KG1 (cell line): ENCODE measurements at regions not wholly inside any gene's neighbourhood (a gene's known extent, or its start where the extent isn't known, plus 50 kb on each side); places are given as distances from the start of the nearest gene placed in this dataset.
"Not testable (repeated sequence)": the region's sequence is repeated elsewhere in the genome, so short reads cannot be mapped to it uniquely, and the experiment has no call there.

ENCODE experiments used
- DNase-seq: peaks from one replicate; lab custom pipeline; 2025; lab: John Stamatoyannopoulos, UW

- no peak for DNase-seq
Measured at GRCh38 chr1:191671236-191671635, 487.0 kb upstream of the RGS18 start.

DNA sequence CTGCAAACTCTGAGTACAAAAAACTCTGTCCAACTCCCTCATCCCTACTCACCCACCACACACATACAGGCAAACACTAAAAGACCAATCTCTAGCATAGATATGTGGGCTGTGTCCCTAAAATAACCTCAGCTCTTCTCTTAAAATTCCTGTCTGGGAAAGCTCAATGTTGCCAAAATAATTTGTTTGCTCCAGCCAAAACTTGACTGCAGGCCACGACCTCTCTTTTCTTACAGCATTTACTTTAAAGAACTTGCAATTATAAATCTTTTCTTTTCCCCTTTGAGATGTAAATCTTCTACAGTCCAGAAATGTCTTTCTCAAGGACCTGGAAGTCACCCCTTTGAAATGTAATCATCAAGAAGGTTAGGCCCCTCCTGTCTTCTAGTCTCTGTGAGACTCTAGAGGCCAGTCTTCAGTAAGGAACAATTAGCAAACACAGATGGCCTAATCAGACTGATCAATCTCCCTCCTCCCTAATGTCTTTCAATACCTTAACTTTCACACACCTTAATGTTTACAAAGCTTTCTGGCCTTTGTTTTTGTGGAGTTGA lies 483.6 kb upstream of the RGS18 start:
- no peak for DNase-seq

- no peak for DNase-seq
Measured at GRCh38 chr1:191675856-191676783, 482.1 kb upstream of the RGS18 start.

GRCh38 chr1:191685669-191686068 lies 472.6 kb upstream of the RGS18 start:
- no peak for DNase-seq

GRCh38 chr1:191687721-191688120 lies 470.5 kb upstream of the RGS18 start:
- DNase-seq: no peak

DNA sequence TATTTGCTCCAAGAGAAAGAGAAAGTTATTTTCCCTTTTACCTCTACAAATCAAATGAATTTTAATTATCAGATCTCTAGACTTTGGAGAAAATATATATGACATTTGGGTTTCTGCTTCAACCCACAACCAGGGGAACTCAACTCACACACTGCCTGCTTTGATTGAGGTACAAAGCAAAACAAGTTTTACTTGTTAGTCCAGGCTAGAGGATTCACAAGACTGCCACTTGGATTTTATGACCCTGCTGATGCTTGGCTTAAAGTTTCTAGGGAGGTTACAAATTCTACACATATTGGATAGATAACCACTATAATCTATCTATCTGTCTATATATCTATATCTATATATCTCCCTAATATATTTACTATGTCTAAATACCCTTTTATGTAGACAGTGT lies 467.3 kb upstream of the RGS18 start:
- no peak for DNase-seq

DNA sequence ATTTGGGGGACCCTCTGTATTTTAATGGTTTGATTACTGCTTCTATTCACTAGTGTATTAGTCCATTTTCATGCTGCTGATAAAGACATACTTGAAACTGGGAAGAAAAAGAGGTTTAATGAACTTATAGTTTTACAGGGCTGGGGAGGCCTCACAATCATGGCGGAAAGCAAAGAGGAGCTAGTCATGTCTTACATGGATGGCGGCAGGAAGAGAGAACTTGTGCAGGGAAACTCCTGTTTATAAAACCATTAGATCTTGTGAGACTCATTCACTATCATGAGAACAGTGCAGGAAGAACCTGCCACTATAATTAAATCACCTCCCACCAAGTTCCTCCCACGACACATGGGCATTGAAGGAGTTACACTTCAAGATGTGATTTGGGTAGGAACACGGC lies 464.5 kb upstream of the RGS18 start:
- DNase-seq: no peak

- no peak for DNase-seq
Measured at GRCh38 chr1:191695865-191696264, 462.4 kb upstream of the RGS18 start.

DNA sequence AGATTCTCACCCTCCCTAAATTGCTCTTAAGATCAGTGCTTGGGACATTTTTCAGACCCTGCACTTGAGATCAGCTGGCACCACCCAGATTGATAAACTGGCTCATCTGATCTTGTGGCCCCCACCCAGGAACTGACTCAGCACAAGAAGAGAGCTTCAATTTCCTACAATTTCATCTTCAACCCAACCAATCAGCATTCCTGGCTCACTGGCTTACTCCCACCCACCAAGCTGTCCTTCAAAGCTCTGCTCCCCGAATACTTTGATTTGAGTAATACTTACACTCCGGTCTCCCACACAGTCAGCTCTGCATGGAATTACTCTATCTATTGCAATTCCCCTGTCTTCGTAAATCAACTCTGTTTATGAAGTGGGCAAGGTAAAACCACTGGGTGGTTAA lies 461.9 kb upstream of the RGS18 start:
- no peak for DNase-seq

GRCh38 chr1:191697556-191697955 lies 460.7 kb upstream of the RGS18 start:
- DNase-seq: no peak

GRCh38 chr1:191698246-191698645 lies 460.0 kb upstream of the RGS18 start:
- DNase-seq: no peak

DNA sequence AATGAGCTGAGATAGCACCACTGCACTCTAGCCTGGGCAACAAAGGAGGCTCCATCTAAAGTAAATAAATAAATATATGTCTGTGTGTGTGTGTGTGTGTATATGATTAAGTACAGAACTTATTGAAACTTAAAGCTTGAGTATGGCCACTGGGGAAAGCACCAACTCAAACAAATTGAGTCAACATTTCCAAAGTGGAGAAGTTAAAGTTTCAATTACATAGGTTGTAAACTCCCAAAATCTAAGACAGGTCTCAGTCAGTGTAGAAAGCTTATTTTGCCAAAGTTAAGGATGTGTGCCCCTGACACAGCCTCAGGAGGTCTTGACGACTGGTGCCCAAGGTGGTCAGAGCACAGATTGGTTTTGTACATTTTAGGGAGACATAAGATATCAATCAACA lies 458.9 kb upstream of the RGS18 start:
- no peak for DNase-seq

DNA sequence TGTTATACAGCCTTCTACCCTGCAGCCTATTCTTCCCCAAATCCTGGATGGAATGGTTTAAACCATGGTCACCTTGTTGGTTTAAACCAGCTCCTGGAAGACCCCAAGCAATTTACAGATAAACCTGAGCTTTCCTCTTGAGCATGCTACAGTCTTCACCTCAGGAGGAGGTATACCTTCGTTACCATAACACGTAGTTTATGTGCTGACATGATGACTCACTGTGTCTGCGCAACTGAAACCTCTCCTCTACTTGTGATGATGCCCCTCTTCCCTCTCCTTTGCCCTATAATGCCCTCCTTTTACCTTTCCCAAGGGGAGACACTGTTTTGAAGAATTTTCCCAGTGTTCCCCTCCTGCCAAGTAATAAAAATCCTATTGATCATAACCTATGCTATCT lies 457.3 kb upstream of the RGS18 start:
- DNase-seq: no peak

DNA sequence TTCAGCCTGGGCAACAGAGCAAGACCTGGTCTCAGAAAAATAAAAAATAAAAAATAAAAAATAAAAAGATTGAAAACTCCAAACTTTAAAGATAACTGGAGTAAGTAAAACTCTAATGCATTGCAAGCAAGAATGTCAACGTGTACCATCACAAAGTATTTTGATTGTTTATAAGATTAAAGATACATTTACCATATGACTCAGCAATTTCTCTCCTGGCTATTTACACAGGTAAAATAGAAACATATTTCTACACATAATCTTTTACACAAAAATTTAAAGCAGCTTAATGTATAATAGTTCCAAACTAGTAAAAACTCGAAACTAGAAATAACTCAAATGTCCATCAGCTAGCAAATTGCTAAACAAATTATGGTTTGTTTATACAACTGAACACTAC lies 456.1 kb upstream of the RGS18 start:
- no peak for DNase-seq

GRCh38 chr1:191707288-191707687 lies 451.0 kb upstream of the RGS18 start:
- no peak for DNase-seq

DNA sequence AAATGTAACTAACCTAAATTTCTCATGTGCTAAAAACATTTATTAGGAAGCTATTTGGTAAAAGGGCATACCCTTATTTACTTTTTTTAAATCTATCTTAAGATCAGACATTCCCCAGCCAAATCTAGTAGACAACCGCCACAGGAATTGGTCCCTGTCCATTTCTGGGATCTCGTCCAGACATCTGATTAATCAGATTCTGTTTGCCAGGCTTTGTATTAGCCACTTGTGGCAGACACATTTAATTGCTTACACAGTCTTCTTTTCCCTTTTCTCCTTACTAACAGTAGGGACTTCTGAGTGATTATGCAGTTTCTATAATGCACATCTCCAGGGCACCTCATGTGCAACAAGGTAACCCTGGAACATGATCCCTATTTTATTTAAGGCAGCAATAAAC lies 449.0 kb upstream of the RGS18 start:
- DNase-seq: no peak

DNA sequence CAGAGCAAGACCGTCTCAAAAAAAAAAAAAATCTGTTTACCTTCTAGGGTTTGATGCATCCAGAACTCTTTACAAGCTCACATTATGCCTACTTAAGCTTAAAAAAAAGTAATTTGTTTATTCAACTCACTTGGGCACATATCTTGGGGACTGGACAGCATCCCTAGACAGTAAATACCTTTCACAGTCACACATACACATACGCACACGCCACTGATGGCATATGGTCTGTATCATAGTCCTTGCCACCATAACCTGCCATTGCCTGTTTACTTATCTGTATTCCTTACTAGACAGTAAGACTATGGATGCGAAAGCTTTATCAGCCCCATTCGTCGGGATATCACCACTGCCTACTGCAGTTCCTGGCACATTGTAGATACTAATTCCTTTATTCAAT lies 446.3 kb upstream of the RGS18 start:
- no peak for DNase-seq

GRCh38 chr1:191714845-191715244 lies 443.4 kb upstream of the RGS18 start:
- no peak for DNase-seq

DNA sequence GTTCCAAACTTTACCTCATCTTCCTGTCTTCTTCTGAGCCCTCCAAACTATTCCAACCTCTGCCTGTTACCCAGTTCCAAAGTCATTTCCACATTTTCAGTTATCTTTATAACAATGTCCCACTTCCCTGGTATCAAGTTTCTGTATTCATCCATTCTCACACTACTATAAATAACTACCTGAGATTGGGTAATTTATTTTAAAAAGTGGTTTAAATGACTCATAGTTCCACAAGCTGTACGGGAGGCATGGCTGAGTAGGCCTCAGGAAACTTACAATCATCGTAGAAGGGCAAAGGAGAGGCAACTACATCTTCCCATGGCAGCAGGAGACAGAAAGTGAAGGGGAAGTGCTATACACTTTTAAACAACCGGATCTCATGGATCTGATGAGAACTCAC lies 428.5 kb upstream of the RGS18 start:
- DNase-seq: no peak

- not testable (repeated sequence) for DNase-seq
Measured at GRCh38 chr1:191731608-191732302, 426.5 kb upstream of the RGS18 start.

GRCh38 chr1:191734321-191734720 lies 423.9 kb upstream of the RGS18 start:
- no peak for DNase-seq

DNA sequence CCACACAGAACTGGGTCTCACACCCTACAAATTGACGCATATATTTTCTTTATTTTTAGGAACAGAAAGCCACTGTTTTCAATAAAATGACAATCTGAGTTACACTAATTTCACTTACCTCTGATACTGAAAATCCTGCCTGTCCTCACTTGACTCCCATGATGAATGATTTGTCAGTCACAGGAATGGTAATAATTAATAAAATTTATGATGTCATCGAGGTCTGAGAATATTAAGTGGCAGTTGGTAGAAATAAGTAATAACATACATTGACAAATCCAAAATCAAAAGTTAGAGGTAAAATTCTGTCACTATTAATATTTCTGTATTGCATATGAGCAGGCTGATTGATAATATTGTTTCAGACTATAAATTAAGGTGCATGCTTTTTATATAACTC lies 418.7 kb upstream of the RGS18 start:
- DNase-seq: no peak

DNA sequence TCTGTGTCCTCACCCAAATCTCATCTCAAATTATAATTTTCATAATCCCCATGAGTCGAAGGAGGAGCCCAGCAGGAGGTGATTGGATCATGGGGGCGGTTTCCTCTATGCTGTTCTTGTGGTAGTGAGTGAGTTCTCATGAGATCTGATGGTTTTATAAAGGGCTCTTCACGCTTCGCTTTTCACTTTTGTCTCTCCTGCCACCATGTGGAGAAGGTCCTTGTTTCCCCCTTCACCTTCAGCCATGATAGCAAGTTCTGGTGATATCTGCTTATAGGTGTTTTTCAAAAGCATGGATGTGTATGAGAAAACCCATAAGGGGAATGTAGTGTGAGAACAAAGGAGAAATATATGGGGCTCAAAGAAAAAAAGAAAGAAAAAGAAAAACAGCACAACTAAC lies 405.9 kb upstream of the RGS18 start:
- DNase-seq: no peak
